ENCODE measurements at regions not wholly inside any gene's neighbourhood (a gene's known extent, or its start where the extent isn't known, plus 50 kb on each side); places are given as distances from the start of the nearest gene placed in this dataset.
A peak's percentile ranks its signal among the peaks of the same experiment; 100 is the strongest.

- no peak for DNase-seq
- H3K36me3 ChIP-seq: no peaks in the 10 kb centered on the region
- no peak overlapping the region for H3K4me3 ChIP-seq
- H3K27me3 ChIP-seq: no peaks in the 10 kb centered on the region
- TF ChIP-seq EP300 (IDR thresholded peaks at IDR 0.05): no peak
- TF ChIP-seq POLR2A (IDR thresholded peaks at IDR 0.05): no peak
- no peak for TF ChIP-seq CTCF (IDR thresholded peaks at IDR 0.05)
- TF ChIP-seq POLR2AphosphoS5 (IDR thresholded peaks at IDR 0.05): no peak
- peaks cover 0 to 12% (median 5%) of the 10 kb centered on the region in 4 donors for H3K4me1 ChIP-seq
- no peaks in the 10 kb centered on the region for H3K9me3 ChIP-seq
- 62 to 66% methylated on average over 5 of the region's 5 CpGs for WGBS, 2 donors
- intact Hi-C loops (cut with DNase I): no loop called here
- no peak overlapping the region for H3K27ac ChIP-seq
These were observed 500.3 kb downstream of the DHX35 start for GRCh38 chr20:39462416-39462945.

GRCh38 chr20:39458452-39458851, 496.3 kb downstream of the DHX35 start:
- 88 to 89% methylated on average over 1 of the region's 1 CpG for WGBS, 2 donors
- DNase-seq: no peak
- peak overlapping the region in 1 of 4 donors; percentile 20 for H3K27ac ChIP-seq
- no peaks in the 10 kb centered on the region for H3K27me3 ChIP-seq
- TF ChIP-seq CTCF (IDR thresholded peaks at IDR 0.05) (no peak), POLR2AphosphoS5 (IDR thresholded peaks at IDR 0.05) (no peak), POLR2A (IDR thresholded peaks at IDR 0.05) (no peak), EP300 (IDR thresholded peaks at IDR 0.05) (no peak)
- H3K9me3 ChIP-seq: no peaks in the 10 kb centered on the region
- intact Hi-C loops (cut with DNase I): no loop called here
- H3K4me3 ChIP-seq: no peak overlapping the region
- no peaks in the 10 kb centered on the region for H3K36me3 ChIP-seq
- peaks cover 0 to 14% (median 6%) of the 10 kb centered on the region in 4 donors for H3K4me1 ChIP-seq

- DNase-seq: no peak
- Histone ChIP-seq H3K27me3 (no peaks in the 10 kb centered on the region), H3K27ac (no peak overlapping the region), H3K36me3 (no peaks in the 10 kb centered on the region), H3K4me3 (no peak overlapping the region), H3K4me1 (peaks cover 0 to 14% (median 6%) of the 10 kb centered on the region in 4 donors), H3K9me3 (peaks cover 0 to 3% (median 0%) of the 10 kb centered on the region in 4 donors)
- TF ChIP-seq POLR2AphosphoS5 (IDR thresholded peaks at IDR 0.05): no peak
- no peak for TF ChIP-seq POLR2A (IDR thresholded peaks at IDR 0.05)
- TF ChIP-seq CTCF (IDR thresholded peaks at IDR 0.05): no peak
- TF ChIP-seq EP300 (IDR thresholded peaks at IDR 0.05): no peak
- WGBS, 2 donors: 42 to 68% methylated on average over 6 of the region's 6 CpGs
- intact Hi-C loops (cut with DNase I): no loop called here
These were observed 491.7 kb downstream of the DHX35 start for GRCh38 chr20:39453890-39454289.

- peaks cover 0 to 6% (median 2%) of the 10 kb centered on the region in 4 donors for H3K4me1 ChIP-seq
- no peaks in the 10 kb centered on the region for H3K36me3 ChIP-seq
- intact Hi-C loops (cut with DNase I): no loop called here
- no peak for DNase-seq
- H3K27ac ChIP-seq: no peak overlapping the region
- H3K9me3 ChIP-seq: peaks cover 0 to 3% (median 0%) of the 10 kb centered on the region in 4 donors
- WGBS, 2 donors: 63 to 73% methylated on average over 8 of the region's 8 CpGs
- TF ChIP-seq POLR2A (IDR thresholded peaks at IDR 0.05): no peak
- peak in 1 of 4 donors; percentile 51 for TF ChIP-seq POLR2AphosphoS5 (IDR thresholded peaks at IDR 0.05)
- no peak for TF ChIP-seq EP300 (IDR thresholded peaks at IDR 0.05)
- no peaks in the 10 kb centered on the region for H3K27me3 ChIP-seq
- H3K4me3 ChIP-seq: no peak overlapping the region
These were observed 490.6 kb downstream of the DHX35 start for GRCh38 chr20:39452583-39453340.

- no peak for TF ChIP-seq POLR2A (IDR thresholded peaks at IDR 0.05)
- TF ChIP-seq EP300 (IDR thresholded peaks at IDR 0.05): no peak
- no peak for TF ChIP-seq POLR2AphosphoS5 (IDR thresholded peaks at IDR 0.05)
- TF ChIP-seq CTCF (IDR thresholded peaks at IDR 0.05): no peak
- H3K4me1 ChIP-seq: no peaks in the 10 kb centered on the region
- no peak overlapping the region for H3K4me3 ChIP-seq
- H3K36me3 ChIP-seq: no peaks in the 10 kb centered on the region
- H3K9me3 ChIP-seq: peaks cover 0 to 3% (median 0%) of the 10 kb centered on the region in 4 donors
- intact Hi-C loops (cut with DNase I): no loop called here
- no peaks in the 10 kb centered on the region for H3K27me3 ChIP-seq
- DNase-seq: no peak
- H3K27ac ChIP-seq: no peak overlapping the region
These were observed 489.2 kb downstream of the DHX35 start for GRCh38 chr20:39451386-39451785.

All from sigmoid colon (tissue), 6 donors.